GF-D8 (cell line): ENCODE measurements at regions not wholly inside any gene's neighbourhood (a gene's known extent, or its start where the extent isn't known, plus 50 kb on each side); places are given as distances from the start of the nearest gene placed in this dataset.
"Not testable (repeated sequence)": the region's sequence is repeated elsewhere in the genome, so short reads cannot be mapped to it uniquely, and the experiment has no call there.

Experiments
- DNase-seq: peaks from one replicate; lab custom pipeline; 2025; lab: John Stamatoyannopoulos, UW

DNA sequence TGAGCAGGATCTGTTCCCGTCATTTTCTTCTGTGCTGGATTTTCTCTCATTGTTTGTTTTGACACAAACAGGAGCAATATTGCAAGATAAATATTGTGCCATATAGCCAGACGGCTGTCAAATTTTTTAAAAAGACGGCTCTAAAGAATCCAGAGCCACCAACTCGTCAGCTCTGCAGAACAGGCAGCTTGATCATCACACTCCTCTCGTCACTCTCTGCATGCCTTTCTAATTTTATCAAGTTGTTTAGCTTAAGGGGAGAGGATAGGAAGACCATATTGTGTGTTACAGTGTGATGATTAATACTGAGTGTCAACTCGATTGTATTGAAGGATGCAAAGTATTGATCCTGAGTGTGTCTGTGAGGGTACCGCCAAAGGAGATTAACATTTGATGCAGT lies 562.8 kb downstream of the GALC start:
- DNase-seq, result no peak

DNA sequence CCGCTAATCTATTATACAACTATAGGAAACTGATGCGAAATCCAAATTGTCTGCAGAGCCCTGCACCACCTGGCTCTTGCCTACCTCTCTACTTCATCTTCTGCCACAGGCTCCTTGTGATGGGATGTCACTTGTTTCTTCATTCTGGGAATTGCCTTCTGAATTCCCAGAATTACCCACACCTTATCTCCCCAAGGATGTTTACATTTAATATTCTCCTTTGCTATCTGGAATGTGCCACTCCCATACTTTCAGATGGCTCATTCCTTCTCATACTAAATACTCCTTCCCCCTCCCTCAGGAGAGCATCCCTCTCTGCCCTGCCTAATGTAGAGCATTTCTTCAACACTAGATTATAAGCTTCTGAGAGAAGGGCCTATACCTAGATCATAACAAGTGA lies 573.1 kb downstream of the GALC start:
- no peak for DNase-seq

DNA sequence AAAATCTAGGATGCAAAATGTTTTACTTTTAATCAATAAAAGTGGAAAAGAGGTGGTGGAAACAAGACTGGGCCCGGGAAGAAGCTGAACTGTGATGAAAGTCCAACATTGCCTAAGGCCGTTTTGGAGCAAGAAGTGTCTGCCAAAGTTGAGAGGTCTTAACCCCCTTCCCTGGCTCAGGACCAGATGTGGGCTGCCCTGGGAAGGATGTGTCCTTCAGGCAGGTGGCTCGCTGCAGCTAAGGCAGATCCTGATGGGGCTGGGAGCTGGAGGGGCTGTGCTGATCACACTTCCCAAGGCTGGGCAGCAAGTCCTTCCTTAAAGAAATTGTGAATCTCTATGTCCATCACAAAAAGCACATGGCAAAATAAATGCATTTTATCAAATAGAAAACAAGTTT lies 581.6 kb downstream of the GALC start:
- no peak for DNase-seq

DNA sequence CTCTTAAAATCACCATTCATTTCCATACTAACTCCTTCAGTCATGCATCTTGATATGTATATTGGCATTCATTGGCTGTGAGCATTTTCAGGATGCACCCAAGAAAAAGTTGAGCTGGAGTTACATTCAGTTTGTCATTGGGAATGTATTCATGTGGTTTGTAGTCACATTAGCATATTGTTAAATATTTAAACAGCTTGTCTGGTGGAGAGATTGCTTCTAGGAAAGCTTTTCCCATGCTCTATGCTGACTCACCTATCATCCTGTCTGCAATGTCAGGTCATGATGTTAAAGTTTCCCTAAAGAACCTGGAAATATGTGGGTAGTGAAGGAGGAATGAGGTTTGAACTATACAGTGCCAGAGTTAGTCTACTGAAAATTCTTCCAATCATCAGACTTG lies 583.6 kb downstream of the GALC start:
- no peak for DNase-seq

DNA sequence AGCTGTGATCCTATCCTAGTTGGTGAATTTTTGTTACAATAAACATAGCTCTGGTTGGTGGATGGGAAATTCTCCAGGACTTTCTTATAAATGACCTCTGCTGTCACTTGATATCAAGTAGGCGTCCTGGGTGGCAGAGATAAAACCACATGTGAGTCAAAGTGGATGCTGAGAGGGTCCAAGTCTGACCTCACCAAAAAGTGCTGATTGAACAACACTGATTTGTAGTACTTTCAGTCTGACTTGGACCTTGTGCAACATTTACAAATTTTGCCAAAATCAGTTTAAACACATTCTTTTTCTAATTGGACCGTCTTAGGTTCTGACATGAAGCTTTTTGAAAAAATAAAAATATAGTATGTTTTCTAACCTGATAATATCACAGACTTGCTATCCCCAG lies 585.6 kb downstream of the GALC start:
- DNase-seq, result no peak

DNA sequence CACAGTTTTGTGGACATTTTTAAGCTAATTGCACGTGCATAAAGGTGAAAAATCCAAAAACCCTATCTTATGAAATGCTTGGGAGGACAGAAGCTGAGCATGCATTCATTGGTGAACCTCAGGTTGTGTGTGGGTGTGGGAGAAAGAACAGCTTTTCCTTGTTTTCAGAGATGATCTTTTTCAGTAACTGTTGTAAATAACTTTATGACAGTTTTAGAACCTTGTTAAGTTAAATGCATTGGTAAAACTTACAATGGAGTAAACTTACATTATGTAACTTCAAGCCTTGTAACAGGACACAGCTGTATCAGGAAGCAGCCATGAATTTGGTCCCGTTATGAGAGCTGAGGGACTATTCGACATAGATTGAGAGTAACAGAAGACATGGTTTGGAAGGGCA lies 587.4 kb downstream of the GALC start:
- DNase-seq, result no peak

- no peak for DNase-seq
Observed at GRCh38 chr14:87397499-87397898, 595.5 kb downstream of the GALC start.

DNA sequence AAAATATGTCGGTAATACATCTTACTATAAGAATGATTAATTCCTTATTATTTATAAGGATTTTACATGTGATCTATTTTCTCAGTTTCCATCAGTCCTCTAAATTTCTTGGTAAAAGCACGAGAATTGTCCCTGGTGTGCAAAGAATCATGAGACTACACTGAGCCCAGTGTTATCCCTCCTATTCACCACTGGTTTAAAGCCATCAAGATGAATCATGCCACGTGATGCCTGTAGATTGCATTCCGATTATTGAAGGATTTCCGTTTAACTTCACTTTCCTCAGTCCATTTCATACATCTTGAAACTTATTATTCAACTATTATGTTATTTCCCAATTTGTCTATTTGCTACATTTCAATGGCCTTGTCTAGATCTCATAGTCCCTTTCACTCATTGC lies 601.9 kb downstream of the GALC start:
- no peak for DNase-seq

GRCh38 chr14:87388946-87389345 lies 604.0 kb downstream of the GALC start:
- DNase-seq, result no peak

DNA sequence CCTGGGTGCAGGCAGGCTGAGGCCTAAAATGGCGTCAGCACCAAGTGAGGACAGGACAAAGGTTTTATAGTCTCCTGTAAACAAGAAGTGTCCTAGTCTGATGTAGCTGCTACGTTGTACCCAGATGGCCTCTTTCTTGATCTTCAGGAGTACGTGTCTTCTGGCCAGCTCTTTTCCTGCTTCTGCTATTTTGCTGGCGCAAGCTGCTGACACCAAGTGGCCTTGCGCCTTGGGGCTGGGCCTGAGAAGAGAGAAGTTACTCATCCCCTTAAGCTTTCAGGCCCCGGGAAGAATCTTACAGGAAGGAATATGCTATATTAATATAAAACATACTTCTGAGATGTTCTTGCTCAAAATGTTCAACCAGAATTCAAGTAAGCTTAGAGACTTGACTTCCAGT lies 605.2 kb downstream of the GALC start:
- DNase-seq, result no peak

GRCh38 chr14:87386524-87386923 lies 606.5 kb downstream of the GALC start:
- no peak for DNase-seq

DNA sequence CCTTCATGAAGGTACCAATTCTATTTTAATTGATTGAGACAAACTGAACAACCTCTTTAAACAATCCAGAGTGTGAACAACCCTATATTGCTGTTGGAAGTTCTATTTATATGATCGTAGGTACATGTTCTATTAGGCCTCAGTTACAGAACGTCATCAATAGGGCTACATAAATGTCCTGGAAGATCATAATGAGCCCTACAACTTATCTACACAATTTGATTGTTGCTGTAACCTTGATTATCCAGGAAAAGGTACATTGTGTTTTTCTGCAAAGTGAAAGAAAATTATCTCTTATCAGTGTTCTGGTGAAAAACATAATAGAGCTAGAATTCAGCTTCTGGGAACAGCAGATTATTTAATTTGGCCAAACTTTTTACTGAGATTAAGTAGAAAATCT lies 612.9 kb downstream of the GALC start:
- DNase-seq, result no peak

- no peak for DNase-seq
Observed at GRCh38 chr14:87368751-87369150, 624.2 kb downstream of the GALC start.

GRCh38 chr14:87360246-87360645 lies 632.7 kb downstream of the GALC start:
- not testable (repeated sequence) for DNase-seq

- DNase-seq, result no peak
Observed at GRCh38 chr14:87351007-87351406, 642.0 kb downstream of the GALC start.

- no peak for DNase-seq
Observed at GRCh38 chr14:87349921-87350320, 643.1 kb downstream of the GALC start.

- no peak for DNase-seq
Observed at GRCh38 chr14:87343652-87344051, 649.3 kb downstream of the GALC start.

DNA sequence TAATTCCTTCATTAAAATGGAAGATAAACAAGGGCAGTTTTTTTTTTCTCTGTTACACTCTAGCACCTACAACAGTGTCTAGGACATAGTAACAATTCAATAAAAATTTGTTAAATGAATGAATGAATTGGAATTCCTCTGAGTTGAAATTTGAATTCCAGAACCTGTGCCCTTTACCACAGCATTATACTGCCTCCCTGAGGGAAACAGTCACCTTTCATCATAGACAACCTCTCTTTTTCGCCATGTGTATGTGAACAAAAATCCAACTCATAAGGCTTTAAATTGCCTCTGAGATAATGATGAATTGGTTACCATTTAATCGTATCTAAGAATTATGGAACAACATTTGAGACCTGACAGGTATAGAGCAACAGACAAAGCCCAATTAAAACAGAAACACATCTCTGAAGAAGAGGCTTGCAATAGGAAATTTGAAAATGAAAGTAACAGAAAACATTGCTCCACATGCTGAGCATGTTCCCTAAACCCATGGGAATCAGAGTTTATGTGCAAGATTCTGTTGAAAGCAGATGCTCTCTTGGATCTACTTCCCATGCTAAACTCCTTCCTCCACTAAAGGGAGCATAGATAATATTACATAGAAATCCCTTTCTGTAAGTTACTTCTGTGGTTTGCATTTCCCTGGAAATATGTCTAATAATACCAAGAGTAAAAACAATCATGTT lies 657.8 kb downstream of the GALC start:
- DNase-seq, result no peak

DNA sequence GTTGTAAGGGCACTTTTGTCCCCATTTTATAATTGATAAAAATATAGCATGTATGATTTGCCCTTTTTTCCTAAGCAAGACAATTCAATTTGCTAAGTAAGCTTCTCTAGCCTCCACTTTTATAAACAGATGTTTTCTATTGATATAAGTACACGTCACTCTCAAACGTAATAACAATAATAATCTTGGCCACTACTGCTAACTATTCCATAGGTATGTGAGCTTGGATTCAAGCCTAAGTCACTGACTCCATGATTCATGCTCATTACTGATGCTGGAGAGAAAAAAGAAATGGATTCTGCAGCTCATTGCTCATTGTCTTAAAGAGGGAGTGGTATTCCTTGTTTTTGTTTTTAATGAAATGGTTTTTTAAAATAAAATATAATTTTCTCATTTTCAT lies 661.0 kb downstream of the GALC start:
- DNase-seq, result no peak

DNA sequence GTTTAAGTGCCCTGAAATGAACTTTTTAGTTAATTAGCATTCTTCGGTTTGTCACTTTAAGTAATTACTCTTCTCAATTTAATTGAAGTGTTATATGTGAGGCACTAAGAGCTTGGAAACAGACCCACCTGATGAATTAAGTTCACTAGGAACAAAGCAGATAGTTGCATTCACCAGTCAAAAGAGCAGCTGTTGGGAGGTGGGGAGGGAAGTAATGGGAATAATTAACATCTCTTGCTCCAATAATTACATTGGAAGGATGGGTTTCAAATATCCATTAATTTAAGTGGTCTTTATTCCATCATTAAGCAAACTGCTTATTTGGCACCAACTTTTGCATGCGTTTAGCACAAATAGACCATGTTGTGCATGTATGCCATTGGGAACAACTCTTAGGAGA lies 667.2 kb downstream of the GALC start:
- DNase-seq, result no peak

GRCh38 chr14:87323191-87323590 lies 669.8 kb downstream of the GALC start:
- DNase-seq, result no peak

DNA sequence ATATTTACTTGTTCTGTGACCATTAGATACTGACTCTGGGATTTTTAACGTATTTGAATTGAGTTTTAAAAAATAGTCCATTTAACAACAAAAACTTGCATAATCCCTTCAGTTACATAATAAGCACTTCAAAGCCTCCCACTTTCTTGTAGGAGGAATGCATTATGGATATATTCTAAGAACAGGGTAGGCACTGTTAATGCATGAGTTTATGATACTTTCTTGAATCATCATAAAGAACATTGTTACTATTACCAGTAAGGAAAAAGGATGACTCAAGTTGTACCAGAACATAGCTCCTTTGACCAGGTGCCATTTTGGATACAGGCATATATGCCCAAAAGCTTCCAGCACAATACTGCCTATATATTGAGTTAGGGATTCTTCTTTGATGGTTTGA lies 671.4 kb downstream of the GALC start:
- DNase-seq, result no peak

GRCh38 chr14:87312894-87313205 lies 680.1 kb downstream of the GALC start:
- no peak for DNase-seq

GRCh38 chr14:87312169-87312893 lies 680.7 kb downstream of the GALC start:
- DNase-seq, result no peak
